ENCODE measurements at regions not wholly inside any gene's neighbourhood (a gene's known extent, or its start where the extent isn't known, plus 50 kb on each side); places are given as distances from the start of the nearest gene placed in this dataset.
A peak's percentile ranks its signal among the peaks of the same experiment; 100 is the strongest.

DNA sequence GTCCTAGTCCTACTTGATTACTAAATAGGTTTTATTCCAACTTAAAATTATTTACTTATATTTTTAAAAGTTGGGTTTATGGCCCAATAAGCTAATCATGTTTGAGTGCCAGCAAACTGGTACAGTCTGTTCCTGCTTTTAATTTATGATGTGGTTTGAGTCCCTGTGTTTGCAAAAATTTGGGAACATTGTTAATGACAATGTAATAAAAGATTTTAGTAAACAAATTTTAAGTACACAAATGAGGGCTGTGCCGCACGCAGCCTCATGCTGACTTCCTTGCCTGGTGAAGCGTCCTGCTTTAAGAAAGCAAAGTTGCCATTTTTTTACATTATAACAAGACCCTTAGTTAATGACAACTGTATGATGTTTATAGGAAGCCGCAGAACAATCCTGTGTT is 96.8 kb upstream of the MAP1B start:
- no peak for DNase-seq

DNA sequence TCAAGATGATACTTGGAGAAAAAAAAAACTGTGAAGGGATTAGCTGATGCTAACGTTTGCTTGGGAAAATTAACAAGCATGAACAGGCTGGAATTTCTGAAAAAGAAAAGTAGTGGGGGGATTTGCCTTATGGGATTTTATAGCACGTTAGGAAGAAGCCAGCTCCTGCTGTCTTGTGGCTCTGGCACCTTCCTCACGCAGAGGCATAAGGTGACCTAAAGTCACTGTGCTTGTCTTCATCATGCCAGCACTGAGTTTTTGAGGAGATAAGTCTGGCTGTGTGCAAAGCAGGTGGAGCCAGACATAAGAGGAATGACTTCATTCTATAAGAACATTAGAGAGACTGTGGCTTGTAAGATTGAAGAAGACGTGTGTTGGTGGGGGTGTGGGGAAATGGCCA is 94.4 kb upstream of the MAP1B start:
- no peak for DNase-seq

DNA sequence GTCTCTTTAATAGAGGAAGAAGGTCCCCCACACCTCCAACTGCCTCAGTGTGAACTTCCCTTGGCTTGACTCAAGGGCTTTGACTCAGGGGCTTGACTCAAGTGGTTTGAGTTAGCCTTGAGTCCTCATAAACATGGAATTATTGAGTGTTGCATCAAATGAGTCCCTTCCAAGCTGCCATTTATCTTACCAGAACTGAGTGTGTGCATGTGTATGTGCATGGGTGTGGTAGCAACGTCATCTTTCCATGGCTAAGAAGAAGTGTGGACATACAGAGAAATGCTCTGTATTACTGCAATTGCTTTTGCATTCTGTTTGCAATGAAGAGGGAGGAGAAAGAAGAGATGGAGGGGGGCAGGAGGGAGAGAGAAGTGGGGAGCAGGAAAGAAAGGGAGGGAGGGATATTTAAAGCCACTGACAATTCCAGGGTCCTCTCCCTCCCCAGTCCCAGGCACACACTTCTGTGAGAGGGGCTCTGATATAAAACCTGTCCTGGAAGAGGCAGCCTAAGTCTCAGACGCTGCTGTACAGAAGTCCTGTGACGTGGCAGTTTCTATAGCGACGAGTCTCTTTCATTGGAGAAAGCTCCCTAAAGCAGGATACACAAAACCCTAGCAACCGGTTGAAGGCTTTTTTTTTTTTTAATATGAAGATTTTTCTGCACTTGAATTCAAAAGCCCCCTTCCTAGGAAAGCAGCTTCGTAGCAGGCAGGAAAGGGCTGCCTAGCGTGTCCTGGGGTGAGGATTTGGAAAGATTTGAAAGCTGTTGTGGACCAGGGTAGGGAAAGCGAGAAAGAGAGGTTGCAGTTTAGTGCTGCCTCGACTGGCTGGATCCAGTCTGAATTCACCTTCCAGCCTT is 93.3 kb upstream of the MAP1B start:
- no peak for DNase-seq

DNA sequence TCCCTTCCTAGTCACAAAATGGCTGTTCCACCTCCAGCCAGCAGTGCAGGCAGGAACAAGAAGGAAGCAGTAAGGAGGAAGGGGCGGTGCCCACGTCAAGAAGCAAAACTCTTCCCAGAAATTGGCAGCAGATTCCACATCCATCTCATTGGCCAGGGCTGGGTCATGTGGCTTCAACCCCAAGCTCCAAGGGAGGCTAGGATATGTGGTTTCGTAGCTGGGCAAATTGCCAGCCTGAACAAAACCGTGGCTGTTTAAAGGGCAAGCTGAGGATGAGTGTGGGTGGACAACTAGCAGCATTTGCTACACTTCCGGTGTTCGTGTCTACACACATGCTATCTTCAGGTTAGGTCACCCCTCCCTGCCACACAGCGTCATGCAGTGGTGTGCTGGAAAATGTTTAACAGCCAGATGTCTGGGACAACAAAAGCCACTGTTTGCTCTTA is 92.1 kb upstream of the MAP1B start:
- DNase-seq = peak in 1 of 2 donors; percentile 4

DNA sequence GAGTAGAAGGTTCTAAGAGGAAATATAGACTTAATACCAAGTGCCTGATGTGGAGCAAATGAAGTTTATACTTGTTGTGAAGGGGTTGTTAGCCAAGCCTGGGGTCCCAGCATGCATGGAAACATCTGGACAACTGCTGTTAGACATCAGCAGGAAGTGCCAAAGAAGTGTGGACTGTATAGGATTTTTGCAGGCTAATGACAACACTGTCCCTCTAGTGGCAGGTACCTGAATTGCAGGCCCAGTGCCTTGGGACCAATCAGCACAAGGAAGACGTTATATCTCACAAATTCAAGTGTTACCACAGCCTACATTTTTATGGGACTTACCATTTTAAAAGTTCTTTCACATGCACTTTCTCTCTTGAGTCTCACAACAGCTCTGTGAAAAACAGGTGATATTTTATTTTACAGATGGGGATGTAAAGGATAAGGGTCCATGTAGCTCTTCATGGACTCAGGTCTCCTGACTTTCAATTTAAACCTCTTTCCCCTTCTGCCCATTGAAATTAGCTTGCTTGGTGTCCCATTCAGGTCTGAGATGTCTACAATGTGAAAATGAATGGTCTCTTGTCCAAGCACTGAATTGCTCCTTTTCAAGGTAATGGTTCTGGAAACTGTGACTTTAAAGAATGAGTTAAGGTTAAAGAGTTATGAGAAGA is 89.0 kb upstream of the MAP1B start:
- peak; percentile 70 to 71 for DNase-seq

DNA sequence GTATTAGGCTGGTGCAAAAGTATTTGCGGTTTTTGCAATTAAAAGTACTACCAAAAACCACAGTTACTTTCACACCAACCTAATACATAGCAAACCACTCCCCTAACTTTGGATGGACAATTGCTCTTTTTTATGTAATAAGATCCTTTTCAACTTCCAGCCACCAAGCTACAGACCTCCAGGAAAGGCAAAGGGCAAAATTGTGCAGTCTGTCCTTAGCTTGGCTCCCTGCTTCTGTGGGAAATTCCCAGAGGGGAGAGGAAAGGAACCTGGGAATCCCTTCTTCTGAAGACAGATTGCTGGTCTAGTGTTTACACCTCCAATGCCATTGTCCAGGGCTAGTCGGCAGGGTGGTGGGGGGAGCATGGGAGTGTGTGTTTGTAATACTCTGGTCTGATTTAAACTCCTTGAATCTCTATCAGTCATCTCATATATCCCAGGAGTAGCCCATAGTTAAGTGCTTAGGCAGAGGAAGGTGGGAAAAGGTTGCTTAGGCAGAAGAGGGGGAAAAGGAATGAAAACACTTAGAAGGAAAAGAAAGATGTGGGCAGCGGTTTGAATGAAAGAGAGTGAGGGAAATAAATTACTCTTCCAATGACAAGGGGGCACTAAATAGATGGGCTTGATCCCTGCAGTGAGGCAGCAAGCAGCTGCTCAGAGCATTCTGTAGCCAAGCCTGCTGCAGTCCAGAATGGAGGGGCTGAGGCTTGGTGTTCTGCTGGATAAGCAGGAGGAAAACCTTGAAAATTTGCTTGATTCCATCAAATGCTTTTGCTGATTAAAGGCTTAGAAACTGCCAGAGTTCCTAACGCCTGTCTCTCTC is 86.9 kb upstream of the MAP1B start:
- no peak for DNase-seq

DNA sequence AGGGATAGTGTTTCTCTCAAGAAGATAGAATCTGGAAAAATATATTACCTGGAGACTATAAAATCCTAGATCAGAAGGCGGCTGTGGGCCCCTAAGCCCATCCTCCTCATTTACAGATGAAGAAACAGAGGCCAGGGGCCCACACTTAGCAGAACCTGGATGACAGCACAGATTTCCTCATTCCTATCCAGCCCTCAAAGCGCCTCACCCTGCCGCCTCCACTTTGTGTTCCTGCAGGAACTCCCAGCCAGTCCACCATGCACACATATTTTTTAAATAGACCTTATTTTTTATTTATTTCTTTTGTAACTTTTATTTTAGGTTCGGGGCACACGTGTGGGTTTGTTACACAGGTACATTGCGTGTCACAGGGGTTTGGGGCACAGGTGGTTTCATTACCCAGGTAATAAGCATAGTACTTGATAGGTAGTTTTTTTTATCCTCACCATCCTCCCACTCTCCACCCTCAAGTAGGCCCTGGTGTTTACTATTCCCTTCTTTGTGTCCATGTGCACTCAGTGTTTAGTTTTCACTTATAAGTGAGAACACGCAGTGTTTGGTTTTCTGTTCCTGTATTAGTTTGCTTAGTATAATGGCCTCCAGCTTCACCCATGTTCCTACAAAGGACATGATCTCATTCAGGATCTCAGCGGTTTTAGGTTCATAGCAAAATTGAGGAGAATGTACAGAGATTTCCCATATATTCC is 85.5 kb upstream of the MAP1B start:
- DNase-seq = no peak

DNA sequence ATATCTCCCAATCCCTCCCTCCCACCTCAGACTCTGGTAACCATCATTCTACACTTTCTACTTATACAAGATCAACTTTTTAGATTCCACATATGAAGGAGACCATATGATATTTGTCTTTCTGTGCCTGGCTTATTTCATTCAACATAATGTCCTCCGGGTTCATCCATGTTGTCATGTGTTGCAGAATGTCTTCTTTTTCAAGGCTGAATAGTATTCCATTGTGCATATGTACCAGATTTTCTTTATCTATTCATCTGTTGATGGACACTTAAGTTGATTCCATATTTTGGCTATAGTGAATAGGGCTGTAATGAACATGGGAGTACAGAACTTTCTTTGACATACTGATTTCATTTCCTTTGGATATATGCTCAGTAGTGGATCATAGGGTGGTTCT is 78.9 kb upstream of the MAP1B start:
- no peak for DNase-seq

DNA sequence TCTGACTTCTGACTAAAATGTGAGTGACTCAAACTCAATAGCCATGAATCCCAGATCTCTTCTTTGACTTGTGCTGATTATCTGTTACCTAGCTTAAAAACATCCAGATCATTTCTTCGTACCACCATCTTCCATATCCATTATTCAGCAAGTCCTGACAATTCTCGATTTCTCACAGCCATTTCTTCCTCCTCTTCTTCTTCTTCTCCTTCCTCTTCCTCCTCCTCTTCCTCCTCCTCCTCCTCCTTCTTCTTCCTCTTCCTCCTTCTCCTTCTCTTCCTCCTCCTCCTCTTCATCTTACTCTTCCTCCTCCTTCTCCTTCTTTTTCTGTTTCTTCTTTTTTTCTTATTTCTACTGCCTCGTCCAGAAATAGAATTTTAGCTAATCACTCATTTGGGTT is 77.0 kb upstream of the MAP1B start:
- no peak for DNase-seq

DNA sequence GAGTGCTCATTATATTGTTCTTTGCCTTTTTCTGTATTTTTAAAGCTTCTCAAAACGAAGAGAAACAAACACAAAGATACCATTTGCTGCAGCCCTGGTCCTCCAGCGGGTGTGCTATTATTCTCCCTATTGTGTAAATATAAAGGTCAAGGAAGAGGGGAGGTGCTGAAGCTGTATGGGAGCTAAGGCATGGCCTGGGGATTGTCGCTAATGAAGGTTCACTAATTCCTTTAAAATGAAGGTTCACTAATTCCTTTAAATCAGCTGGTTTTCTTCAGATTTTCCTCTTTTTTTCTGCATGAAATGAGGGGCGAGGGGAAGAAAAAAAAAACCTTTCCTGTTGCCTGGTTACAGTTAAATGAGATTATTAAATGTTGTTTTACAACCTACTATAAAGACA is 74.5 kb upstream of the MAP1B start:
- DNase-seq = no peak

DNA sequence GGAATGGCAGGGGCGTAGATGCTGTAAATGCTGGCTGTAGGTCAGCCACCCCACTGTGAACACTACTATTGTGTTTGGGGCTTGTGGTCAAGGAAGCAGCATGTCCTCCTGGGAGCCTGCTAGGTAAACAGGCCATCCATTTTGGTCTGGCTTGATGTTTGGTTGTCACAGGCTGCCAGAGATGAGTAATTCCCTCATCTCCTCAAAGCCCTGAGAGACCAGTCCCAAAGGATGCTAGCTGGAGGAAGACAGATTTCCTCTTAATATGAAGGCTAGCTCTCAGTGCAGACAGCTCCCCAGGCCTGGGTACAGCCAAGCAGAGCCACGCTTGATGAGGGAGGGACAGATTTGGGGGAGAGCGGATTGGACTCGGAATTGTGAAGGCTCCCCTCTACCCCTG is 72.5 kb upstream of the MAP1B start:
- no peak for DNase-seq

DNA sequence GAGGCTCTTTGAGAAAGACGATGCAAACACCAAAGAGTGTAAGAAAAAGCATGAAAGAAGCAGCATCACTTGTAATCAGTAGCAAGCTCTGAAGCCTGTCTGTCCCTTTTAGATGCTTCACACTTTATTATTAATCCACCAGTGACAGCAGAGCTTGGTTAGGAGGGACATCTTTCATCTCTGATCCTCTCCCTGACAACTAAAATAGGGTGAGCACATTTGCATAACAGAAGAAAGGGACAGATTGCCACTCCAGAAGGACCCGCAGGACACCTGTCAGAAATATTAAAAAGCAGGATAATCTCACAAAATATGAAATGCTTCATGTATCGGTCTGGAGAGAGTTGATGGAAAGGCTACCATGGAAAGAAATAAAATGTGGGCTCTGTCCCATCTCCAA is 71.4 kb upstream of the MAP1B start:
- no peak for DNase-seq

DNA sequence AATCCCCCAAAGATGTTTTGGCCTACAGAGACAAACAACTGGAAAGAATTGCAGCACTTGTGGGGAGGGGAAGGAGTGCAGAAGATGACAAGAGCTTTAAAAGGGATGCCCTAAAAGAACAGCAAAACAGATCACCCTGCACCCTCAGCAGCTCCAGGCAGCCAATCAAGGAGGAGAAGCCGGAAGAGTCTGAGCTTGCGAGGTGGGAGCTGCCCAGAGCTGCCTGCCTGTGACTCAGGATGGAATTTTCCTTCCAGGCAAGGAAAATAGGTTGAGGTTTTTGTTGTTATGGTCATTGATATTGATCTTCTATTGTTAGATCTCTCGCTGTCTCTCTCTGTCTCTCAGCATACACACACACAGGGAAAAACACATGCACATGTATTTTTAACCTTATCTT is 70.3 kb upstream of the MAP1B start:
- DNase-seq = no peak

DNA sequence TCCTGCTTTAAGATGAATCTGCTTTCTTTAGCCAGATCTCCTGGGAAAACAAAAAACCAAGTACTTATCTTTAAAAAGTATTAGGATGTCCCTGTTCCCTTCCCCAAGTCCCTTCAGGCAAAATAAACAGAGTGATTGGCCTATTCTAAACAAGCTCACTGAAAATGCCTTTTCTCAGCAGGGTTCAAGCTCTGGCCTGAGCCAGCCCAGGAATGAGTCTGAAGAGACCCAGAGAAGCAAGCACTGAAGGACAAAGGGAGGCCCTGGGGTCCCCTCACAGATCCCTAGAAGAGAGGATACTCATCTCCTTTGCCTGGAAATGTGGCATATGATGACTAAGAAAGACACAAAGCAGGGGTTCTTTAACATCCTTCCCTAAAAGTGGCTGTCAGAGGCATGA is 66.8 kb upstream of the MAP1B start:
- no peak for DNase-seq

DNA sequence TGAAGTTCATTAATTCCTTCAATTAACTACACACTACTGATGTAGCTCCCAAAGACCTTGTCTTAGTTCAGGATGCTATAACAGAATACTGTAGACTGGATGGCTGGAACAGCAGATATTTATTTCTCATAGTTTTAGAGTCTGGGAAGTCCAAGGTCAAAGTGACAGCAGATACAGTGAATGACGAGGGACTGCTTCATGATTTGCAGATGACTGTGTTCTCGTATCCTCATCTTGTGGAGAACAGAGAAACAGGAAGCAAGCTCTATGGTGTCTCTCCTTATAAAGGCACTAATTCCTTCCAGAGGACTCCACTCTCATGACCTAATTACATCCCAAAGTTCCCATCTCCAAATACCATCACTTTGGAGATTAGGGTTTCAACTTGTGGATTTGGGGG is 65.6 kb upstream of the MAP1B start:
- no peak for DNase-seq

DNA sequence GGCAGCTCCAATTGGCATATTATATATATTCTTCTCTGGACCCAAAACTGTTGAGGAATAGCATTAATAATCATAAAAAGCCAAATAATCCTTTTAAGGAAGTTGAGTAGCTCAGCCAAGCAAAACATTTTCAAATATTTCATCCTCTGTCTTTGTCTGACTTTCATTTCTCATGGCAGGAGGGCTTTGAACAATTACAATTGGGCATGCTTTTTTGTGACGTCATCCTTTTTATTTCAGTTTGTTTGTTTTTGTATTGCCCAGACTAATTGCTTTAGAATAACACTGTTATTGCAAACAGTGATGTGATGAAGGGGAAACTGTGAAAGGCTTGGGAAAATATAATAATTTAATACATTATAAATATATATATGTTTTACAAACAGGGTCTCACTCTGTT is 65.2 kb upstream of the MAP1B start:
- DNase-seq = no peak

DNA sequence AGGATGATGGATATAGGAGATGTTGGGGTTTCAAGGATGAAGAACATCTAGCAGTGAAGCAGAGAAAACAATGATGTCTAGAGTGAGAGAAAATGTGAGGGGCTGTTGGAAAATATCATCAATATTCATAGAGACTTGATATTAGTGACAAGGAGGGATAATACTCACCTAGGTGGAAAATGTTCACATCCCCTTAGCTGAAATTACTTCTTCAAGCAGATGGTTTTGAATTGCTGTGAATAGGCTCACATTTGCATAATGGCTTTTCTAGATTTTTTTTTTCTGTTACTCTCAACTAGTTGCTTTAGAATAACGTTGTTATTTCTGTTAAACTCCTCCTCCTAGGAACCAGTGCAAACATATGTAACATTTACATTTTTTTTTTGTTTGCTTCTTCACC is 61.6 kb upstream of the MAP1B start:
- DNase-seq = no peak

DNA sequence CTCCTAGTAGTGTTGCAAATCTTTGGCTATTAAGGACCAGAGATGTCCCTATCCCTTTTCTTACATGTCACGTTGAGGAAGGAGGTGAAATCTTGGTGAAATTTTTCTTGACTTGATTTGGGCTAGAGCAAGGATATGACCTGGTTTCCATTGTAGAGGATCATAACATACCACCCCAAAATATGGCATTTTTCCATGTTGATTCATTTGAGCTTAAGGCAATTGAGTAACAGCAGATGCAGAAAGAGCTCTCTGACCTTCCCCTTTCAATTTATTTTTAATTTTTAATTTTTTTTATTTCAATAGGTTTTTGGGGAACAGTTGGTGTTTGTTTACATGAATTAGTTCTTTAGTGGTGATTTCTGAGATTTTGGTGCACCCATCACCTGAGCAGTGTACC is 61.2 kb upstream of the MAP1B start:
- DNase-seq = no peak

DNA sequence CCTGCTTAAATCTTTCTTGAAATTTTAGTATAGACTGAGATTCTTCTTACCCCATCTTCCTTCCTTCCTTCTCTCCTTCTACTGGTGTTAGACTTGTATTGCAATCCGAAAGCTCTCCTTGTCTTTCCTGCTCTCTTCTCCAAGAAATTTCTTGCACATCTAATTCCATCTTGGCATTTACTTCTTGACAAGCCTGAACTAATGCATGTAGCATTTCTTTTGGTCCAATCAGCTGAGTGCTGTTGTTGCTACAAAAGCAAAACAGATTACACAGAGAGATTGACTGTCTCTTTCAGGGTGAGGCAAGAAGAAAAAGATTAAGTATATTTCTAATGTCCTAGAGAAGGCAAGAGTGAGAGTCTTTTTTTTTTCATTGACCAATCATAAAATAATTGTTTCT is 51.6 kb upstream of the MAP1B start:
- DNase-seq = no peak

Data from stimulated activated CD4-positive, alpha-beta T cell treated with anti-CD3 and anti-CD28 coated beads, Interleukin-2, amount 100 ng/mL, for 48 hours (primary cell).